ENCODE measurements at regions not wholly inside any gene's neighbourhood (a gene's known extent, or its start where the extent isn't known, plus 50 kb on each side); places are given as distances from the start of the nearest gene placed in this dataset.

DNA sequence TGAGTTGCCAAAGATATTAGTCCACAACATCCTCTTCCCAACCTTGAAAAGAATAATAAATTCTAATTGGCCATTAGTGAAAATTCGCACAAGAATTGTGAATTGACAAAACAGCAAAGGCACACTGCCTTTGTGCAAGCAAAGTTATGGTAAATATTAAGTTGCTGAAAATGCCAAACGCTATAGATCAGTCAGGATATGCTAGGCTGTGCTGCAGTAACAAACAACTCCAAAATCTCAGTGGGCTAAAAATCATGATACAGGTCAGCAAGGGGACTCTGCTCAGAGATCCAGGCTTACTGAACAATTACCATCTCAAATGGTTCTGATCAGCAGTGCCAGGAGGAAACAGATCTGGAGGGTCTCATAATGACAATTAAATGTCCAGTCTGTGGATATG lies 238.0 kb upstream of the IGF1R start:
- H3K4me3 ChIP-seq (ENCODE audit: low read length): no peak overlapping the region
- H3K9me3 ChIP-seq (ENCODE audit: insufficient read depth, low read length): no peaks in the 10 kb centered on the region
- H3K27me3 ChIP-seq (ENCODE audit: low read depth, low read length): no peaks in the 10 kb centered on the region
- no peak overlapping the region for H3K4me2 ChIP-seq (ENCODE audit: low read length)
- TF ChIP-seq, protein P1, sequence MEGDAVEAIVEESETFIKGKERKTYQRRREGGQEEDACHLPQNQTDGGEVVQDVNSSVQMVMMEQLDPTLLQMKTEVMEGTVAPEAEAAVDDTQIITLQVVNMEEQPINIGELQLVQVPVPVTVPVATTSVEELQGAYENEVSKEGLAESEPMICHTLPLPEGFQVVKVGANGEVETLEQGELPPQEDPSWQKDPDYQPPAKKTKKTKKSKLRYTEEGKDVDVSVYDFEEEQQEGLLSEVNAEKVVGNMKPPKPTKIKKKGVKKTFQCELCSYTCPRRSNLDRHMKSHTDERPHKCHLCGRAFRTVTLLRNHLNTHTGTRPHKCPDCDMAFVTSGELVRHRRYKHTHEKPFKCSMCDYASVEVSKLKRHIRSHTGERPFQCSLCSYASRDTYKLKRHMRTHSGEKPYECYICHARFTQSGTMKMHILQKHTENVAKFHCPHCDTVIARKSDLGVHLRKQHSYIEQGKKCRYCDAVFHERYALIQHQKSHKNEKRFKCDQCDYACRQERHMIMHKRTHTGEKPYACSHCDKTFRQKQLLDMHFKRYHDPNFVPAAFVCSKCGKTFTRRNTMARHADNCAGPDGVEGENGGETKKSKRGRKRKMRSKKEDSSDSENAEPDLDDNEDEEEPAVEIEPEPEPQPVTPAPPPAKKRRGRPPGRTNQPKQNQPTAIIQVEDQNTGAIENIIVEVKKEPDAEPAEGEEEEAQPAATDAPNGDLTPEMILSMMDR (IDR thresholded peaks at IDR 0.05; ENCODE audit: low read depth, low read length): no peak
- no peak for TF ChIP-seq EZH2phosphoT487 (IDR thresholded peaks at IDR 0.05; ENCODE audit: low read depth)
- no peak overlapping the region for H2AFZ ChIP-seq (ENCODE audit: low read depth, low read length)
- no peaks in the 10 kb centered on the region for H3K79me2 ChIP-seq (ENCODE audit: low read length)
- no peaks in the 10 kb centered on the region for H3K36me3 ChIP-seq (replicated peaks; ENCODE audit: low read depth, low read length)
- H3K9ac ChIP-seq (ENCODE audit: low read length): no peak overlapping the region
- H3K27ac ChIP-seq (ENCODE audit: low read length): no peak overlapping the region
- no peaks in the 10 kb centered on the region for H4K20me1 ChIP-seq (ENCODE audit: insufficient read depth, low read length)
- no peaks in the 10 kb centered on the region for H3K4me1 ChIP-seq (ENCODE audit: low read length)

DNA sequence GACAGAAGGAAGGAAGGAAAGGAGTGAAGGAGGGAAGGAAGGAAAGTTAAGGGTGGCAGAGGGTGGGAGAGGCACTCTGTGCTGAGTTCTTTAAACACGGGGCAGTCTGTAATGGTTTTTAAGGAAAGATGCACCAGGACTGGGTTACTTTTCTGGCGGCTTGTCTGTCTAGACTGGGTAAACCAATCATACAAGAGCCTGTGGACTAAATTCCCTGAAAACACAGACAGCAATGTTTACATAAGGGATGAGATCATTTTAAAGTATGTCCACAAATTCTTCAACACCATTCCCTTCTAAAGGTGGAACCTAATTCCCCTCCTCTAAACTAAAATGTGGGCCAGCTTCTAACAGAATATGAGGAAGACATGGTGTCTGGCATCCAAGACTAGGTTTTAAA lies 235.5 kb upstream of the IGF1R start:
- no peaks in the 10 kb centered on the region for H3K27me3 ChIP-seq (ENCODE audit: low read depth, low read length)
- no peak overlapping the region for H3K9ac ChIP-seq (ENCODE audit: low read length)
- no peaks in the 10 kb centered on the region for H3K79me2 ChIP-seq (ENCODE audit: low read length)
- H3K36me3 ChIP-seq (replicated peaks; ENCODE audit: low read depth, low read length): no peaks in the 10 kb centered on the region
- H3K9me3 ChIP-seq (ENCODE audit: insufficient read depth, low read length): no peaks in the 10 kb centered on the region
- H3K4me3 ChIP-seq (ENCODE audit: low read length): no peak overlapping the region
- H3K27ac ChIP-seq (ENCODE audit: low read length): no peak overlapping the region
- H3K4me1 ChIP-seq (ENCODE audit: low read length): no peaks in the 10 kb centered on the region
- TF ChIP-seq EZH2phosphoT487 (IDR thresholded peaks at IDR 0.05; ENCODE audit: low read depth): no peak
- TF ChIP-seq, protein P1 (IDR thresholded peaks at IDR 0.05; ENCODE audit: low read depth, low read length): no peak
- no peak overlapping the region for H3K4me2 ChIP-seq (ENCODE audit: low read length)
- no peaks in the 10 kb centered on the region for H4K20me1 ChIP-seq (ENCODE audit: insufficient read depth, low read length)
- no peak overlapping the region for H2AFZ ChIP-seq (ENCODE audit: low read depth, low read length)

DNA sequence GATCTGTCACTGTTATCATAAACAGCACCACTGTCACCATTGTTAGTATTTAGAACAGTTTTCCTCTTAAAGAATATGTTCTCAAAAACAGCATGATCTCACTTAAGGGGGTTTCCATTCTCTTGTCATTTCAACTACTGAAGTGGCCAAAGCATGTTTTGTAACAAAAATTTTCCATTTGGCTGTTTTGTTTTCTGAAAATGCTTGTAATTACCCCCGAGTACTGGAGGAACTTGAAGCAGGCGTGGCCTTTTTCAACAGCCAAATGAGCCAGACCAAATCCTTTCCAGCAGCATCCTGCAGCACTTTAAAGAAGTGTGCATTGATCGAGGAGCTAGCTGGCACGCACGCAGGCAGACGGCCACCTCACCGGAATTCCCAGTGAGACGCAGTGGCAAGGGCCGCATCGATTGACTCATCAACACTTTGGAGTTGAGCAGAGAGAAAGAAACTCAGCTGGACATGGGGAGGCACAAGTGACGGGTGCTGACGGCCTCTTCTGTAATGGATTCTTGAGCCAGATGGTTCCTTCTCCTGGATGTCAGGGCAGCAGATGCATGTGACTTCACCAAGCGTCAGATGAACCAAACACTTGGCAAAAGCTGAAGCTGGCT lies 234.3 kb upstream of the IGF1R start:
- Histone ChIP-seq H3K9ac (ENCODE audit: low read length) (no peak overlapping the region), H3K4me1 (ENCODE audit: low read length) (no peaks in the 10 kb centered on the region), H3K79me2 (ENCODE audit: low read length) (no peaks in the 10 kb centered on the region), H3K4me3 (ENCODE audit: low read length) (no peak overlapping the region), H3K27ac (ENCODE audit: low read length) (no peak overlapping the region), H3K4me2 (ENCODE audit: low read length) (no peak overlapping the region), H3K27me3 (ENCODE audit: low read depth, low read length) (peaks cover 6% of the 10 kb centered on the region; the same call in 1 of the 2 replicates), H3K9me3 (ENCODE audit: insufficient read depth, low read length) (no peaks in the 10 kb centered on the region), H2AFZ (ENCODE audit: low read depth, low read length) (no peak overlapping the region), H3K36me3 (replicated peaks; ENCODE audit: low read depth, low read length) (no peaks in the 10 kb centered on the region), H4K20me1 (ENCODE audit: insufficient read depth, low read length) (no peaks in the 10 kb centered on the region)
- TF ChIP-seq EZH2phosphoT487 (IDR thresholded peaks at IDR 0.05; ENCODE audit: low read depth): no peak
- TF ChIP-seq, protein P1 (IDR thresholded peaks at IDR 0.05; ENCODE audit: low read depth, low read length): no peak

DNA sequence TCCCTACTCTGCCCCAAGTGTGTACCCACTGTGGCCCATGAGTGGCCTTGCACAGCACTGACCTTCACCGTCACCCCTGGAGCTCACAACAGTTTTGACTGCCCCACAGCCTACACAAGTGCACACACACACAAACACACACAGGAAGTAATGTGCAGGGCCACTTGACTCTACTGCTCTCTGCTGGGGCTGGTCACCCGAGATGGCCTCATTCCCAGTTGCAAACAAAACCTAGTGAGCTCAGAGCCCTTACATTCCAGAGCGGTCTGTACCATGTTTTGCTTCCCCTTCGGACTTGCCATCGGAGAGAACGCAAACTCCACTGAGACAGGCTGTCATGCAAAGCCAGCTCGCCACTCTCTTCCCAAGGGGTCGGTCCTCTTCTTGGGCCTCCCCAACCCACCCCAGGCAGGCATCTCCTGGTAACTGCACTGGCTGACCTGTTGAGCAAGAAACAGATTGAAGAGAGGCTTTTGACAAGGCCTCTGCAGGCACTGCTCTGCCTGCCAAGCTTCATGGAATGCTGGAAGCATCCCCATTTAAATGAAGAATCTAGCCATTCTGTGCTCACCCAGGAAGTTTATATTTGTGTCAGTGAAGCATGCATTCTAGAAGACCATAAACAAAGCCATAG lies 232.0 kb upstream of the IGF1R start:
- H3K9me3 ChIP-seq (ENCODE audit: insufficient read depth, low read length): no peaks in the 10 kb centered on the region
- H2AFZ ChIP-seq (ENCODE audit: low read depth, low read length): no peak overlapping the region
- no peaks in the 10 kb centered on the region for H3K79me2 ChIP-seq (ENCODE audit: low read length)
- H3K27ac ChIP-seq (ENCODE audit: low read length): no peak overlapping the region
- TF ChIP-seq EZH2phosphoT487 (IDR thresholded peaks at IDR 0.05; ENCODE audit: low read depth): no peak
- TF ChIP-seq, protein P1 (IDR thresholded peaks at IDR 0.05; ENCODE audit: low read depth, low read length): no peak
- H3K9ac ChIP-seq (ENCODE audit: low read length): no peak overlapping the region
- no peaks in the 10 kb centered on the region for H4K20me1 ChIP-seq (ENCODE audit: insufficient read depth, low read length)
- H3K36me3 ChIP-seq (replicated peaks; ENCODE audit: low read depth, low read length): no peaks in the 10 kb centered on the region
- no peaks in the 10 kb centered on the region for H3K4me1 ChIP-seq (ENCODE audit: low read length)
- H3K4me2 ChIP-seq (ENCODE audit: low read length): no peak overlapping the region
- no peak overlapping the region for H3K4me3 ChIP-seq (ENCODE audit: low read length)
- peaks cover 9% of the 10 kb centered on the region; the same call in 1 of the 2 replicates for H3K27me3 ChIP-seq (ENCODE audit: low read depth, low read length)

Data from OCI-LY3 (cell line).